ENCODE measurements at regions not wholly inside any gene's neighbourhood (a gene's known extent, or its start where the extent isn't known, plus 50 kb on each side); places are given as distances from the start of the nearest gene placed in this dataset.

DNA sequence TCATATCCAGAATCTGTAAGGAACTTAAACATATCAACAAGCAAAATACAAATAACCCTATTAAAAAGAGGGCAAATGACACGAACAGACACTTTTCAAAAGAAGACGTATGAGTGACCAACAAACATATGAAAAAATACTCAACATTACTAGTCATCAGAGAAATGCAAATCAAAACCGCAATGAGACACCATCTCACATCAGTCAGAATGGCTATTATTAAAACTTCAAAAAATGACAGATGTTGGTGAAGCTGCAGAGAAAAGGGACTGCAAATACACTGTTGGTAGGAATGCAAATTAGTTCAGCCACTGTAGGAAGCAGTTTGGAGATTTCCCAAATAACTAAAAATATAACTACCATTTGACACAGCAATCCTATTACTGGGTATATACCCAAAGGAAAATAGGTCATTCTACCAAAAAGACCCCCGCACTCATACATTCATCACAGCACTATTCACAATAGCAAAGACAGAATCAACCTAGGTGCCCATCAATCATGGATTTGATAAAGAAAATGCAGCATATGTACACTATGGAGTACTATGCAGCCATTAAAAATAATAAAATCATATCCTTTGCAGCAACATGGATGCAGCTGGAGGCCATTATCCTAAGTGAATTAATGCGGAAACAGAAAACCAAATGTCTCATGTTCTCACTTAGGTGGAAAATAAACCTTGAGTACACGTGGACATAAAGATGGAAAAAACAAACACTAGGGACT, 230.1 kb upstream of the RAB4A start:
- no peak for DNase-seq

DNA sequence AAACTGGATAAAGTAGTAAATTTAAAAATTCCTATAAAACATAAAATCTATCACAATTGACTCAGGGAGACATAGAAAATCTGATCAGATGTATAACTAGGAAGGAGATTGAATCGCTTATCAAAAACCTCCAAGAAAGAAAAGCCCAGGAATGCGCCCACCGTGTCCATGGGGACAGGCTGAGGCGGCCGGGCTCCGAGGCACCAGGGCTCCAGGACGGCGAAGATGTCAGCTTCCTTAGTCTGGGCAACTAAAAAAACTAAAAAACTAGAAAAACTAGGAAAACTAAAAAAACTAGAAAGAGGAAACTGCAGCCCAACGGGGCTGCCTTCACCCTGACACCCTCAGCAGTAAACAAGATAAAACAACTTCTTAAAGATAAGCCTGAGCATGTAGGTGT, 229.0 kb upstream of the RAB4A start:
- no peak for DNase-seq

DNA sequence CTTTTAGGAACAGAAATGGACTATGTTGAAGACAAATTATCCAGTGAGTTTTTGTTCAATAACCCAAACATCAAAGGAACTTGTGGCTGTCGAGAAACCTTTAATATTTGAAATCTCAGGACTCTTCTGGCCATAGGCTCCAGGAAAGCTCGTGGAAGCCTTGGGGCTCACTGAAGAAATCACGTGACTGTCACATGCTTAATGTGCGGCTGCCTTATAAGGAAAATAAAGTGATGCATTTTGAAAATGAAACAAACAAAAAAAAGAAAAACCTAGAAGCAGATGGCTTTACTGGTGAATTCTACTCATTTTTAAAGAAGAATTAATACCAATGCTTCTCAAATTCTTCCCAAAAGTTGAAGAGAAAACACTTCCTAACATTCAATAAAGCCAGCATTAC, 228.4 kb upstream of the RAB4A start:
- no peak for DNase-seq

DNA sequence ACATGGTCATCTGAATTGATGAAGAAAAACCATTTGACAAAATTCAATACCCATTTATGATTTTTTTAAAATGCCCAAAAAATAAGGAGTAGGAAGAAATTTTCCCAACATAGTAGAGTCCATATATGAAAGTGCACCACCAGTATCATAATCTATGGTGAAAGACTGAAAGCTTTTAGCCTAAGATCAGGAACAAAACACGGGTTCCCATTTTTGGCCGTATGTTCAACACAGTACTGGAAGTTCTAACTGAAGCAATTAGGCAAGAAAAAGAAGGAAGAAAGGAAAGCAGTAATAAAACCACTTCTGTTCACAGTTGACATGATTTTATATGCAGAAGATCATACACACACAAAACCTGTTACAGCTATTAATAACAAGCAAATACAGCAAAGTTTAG, 227.8 kb upstream of the RAB4A start:
- no peak for DNase-seq

DNA sequence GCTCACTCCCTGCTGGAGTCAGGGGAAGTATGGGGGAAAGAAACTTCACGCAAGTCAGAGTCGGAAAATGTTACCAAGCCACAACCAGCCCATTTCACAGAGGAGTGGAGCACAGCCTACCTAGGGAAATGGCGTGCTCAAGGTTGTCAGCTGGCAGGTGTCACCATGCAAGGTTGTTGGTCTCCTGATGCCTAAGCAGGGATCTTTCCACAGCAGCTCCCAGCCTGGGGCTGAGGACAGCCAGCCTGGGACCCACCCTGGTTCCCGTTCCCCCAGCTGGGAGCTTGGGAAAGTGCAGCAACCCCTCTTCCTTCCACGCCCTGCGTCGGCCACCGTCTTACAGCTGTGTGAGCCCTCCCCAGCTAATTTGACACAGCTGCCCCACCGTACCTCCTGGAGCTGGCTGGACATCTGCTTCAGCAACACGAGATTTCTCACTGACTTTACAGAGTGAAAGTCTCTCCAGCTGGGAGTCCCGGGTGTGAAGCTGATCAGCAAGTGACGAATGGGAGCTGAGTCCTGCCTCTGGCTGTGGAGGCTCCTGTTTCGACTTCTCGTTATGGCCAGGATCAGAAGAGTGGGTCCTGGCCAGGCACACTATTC, 224.6 kb upstream of the RAB4A start:
- DNase-seq: peak; percentile 23

DNA sequence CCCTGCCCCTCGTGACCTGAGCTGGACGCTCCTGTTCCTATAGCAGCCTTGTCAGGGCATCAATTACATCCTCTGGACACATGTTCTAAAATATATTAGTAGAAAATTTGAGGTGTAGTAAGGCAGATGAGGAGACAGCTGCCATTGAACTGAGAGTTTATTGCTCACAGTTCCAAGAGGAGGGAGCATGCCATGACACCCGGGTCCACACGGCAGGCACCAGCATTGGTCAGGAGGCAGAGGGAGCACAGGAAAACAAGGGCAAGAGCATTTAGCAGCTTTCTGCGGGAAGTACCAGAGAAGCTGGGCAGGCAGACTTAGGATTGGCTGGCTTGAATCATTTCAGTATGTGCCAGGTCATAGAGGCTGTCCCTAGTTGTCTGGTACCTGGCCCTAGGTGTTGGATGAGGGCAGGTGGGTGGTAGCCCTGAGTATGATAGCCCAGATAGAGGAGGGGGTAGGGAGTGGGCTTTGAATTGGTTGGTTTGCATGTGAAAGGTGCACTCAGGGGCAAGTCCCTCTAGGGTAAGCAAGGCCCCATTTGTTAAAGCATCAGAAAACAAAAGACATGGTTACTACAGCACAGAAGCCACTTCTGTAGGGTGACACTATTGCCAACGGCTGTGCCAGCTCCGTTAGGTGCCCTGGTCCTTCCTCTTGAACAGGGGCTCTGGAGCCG, 223.6 kb upstream of the RAB4A start:
- no peak for DNase-seq

DNA sequence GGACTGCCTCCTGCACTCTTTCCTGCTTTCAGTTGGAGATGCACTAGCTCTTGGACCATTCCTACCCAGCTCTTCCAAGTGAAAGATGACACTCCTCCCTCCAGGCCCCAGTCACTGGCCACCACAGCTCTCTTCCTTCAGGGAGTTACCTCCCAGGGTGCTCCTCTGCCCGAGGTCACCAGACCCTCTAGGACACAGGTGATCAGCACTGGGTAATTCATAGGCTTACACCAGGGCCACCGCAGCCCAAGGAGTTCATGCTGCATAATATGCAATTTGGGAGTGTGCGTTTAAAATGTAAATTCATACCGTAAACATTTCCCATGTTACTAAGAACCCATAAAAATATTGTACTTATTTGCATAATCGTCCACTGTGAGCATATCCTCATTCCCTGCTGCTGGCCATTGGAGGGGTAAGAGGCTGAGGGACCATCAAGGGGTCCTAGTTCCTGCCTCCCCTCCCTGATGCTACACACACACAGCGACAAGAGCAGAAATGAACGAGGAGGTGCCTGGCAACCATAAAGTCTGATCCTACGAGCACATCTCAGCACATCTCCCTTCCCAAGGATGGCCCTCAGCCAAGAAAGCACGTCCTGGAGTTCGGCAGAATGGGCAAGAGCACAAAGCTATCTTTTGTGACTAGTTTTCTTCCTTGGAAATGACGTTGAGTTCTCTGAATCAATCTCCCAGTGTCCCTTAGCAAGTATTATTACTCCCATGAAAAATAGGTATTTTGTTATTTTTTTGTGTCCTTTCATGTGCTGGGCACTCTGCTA, 222.9 kb upstream of the RAB4A start:
- DNase-seq: no peak

DNA sequence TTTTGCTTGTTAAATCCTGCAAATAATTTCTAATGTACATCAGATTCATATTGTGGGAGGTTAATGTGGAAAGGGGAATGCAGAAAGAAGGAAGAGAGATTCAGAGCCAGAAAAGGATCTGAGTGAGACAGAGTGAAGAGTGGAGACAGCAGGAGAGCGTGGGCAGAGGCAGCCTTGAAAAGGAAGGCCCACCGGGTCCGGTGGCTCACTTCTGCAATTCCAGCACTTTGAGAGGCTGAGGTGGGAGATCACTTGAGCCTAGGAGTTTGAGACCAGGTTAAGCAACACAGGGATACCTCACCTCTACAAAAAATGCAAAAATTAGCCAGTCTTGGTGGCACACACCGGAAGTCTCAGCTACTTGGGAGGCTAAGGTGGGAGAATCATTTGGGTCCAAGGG, 222.0 kb upstream of the RAB4A start:
- DNase-seq: no peak

DNA sequence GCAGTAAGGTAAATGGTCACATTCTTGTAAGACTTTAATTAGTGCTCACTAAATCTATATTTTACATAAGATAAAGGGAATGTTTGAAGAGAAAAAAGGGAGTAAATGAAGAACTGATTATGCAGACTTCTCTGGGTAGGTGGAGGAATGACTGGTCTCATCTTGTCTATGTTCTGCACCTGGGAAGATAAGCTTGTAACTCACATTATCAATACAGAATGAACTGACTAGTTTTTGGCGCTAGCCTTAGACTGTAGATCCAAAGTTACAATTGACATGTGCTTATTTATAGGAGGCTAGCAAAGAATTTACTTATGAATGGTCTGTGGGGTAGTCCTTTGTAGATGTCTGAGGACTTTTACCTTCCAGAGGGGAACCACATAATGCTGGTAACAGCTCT, 214.9 kb upstream of the RAB4A start:
- no peak for DNase-seq

DNA sequence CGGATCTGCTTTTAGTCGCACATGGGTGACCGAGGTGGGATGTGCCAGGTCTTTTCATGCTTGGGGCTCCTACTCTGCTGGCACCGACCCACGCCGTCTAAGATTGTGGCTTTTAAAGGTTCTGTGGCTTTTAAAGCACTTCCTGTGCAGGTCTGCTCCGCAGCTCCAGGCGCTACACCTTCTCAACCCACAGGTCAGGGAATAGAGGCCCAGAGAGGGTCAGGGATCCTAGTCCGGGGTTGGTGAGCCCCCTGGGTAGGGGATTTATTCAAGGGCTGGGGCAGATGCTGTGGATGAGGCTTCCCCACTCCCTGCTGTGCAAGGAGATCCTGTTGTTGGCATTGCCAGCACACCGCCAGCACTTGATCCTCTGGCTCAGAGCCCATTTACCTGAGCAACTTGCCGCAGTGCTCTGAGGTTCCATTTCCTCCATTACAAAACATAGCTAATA, 212.8 kb upstream of the RAB4A start:
- DNase-seq: peak; percentile 96

DNA sequence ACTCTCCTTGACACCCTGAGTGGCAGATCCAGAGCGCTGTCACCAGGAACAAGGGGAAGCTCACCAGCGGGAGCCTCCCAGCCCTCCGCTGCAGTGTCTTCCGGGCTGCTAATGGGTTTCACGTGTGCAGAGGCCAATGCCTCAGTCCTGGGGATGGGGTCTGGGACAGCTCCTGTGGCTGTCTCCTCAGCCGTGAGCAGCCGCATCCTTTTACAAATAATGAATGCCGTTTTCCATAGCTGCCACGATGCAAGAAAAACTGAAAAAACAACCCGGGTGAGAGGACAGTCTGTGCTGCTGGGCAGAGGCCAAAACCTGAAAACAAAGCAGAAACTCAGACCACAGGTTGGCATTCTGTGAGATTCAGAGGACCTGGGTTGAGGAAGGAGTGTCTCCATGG, 212.2 kb upstream of the RAB4A start:
- DNase-seq: peak; percentile 79

DNA sequence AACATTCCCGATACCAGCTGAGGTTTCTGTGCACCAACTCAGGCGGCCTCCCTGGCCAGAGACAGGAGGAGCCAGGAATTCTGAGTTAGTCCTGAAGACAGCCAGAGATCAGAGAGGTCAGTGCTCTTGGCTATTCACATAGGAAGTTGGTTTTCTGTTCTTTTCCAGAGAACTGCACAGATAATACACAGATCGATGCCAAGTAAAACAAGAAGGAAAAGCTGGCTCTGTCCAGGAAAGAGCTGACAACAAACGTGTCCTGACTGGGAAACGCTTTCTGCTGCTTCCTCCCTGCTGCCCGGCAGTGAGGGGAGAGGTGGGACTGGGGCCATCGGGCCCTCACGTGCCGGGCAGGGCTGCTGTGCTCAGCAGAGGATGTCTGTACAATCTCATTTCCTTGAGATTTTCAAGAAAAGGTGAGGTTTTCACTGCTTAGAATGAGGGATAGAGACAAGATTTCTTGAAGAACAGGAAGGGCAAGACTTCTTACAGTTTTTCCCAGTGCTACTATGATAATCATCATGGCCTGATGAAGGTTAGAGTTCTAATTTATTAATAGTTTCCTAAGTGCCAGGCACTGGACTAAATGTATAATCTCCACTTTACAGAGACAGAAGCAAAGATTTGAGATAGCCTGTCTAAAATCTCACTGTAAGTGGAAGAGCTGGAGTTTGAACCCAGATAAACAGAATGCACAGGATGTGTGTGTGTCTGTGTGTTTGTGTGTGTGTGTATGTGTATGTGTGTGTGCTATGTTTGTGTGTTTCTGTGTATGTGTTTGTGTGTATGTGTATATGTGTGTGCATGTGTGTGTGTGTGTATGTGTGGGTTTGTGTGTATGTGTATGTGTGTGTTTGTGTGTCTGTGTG, 211.0 kb upstream of the RAB4A start:
- DNase-seq: no peak

DNA sequence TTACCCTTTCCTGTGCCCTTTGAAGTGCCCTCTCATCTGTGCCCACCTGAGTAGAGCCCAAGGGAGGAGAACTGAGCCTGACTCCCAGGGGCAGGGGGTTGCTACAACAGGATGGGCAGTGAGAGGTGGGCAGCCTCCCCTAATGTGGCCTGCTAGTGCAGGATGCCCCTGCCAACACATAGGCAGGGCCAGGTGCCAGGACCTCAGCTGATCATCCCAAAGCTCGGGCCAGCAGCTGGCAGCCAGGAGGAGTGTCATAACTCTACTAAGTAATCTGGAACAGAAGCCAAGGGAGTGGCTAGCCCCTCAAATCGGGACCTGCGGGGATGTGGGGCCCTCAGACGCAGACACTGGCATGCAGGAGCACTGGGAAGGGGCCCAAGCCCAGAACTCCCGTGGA, 208.8 kb upstream of the RAB4A start:
- DNase-seq: no peak

DNA sequence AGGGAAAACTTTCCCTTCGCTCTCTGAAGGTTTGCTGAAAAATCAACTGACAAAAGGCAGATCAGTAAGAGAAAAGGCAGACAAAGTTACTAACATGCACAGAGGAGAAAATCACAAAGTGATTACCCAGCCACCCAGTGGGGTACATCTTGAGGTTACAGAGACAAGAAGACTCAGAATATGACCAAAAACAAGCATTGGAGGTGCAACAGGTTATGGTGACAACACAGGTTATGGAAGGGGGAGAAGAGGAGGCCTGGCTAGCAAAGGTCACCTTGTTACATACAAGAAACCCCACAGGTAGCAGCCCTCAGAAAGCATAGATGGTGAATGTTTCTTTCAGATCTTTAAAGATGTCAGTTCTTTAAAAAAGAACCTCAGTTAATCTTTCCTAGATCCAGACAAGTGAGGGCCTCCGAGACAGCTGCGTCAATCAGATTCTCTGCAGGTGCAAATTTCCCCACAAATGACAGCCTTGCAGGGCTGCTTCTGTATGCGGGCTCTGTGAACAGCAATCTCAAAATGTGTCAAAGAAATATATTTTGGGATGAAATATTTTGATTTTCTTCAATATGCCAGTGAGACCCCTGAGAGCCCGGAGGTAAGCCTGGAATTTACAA, 207.6 kb upstream of the RAB4A start:
- DNase-seq: no peak

DNA sequence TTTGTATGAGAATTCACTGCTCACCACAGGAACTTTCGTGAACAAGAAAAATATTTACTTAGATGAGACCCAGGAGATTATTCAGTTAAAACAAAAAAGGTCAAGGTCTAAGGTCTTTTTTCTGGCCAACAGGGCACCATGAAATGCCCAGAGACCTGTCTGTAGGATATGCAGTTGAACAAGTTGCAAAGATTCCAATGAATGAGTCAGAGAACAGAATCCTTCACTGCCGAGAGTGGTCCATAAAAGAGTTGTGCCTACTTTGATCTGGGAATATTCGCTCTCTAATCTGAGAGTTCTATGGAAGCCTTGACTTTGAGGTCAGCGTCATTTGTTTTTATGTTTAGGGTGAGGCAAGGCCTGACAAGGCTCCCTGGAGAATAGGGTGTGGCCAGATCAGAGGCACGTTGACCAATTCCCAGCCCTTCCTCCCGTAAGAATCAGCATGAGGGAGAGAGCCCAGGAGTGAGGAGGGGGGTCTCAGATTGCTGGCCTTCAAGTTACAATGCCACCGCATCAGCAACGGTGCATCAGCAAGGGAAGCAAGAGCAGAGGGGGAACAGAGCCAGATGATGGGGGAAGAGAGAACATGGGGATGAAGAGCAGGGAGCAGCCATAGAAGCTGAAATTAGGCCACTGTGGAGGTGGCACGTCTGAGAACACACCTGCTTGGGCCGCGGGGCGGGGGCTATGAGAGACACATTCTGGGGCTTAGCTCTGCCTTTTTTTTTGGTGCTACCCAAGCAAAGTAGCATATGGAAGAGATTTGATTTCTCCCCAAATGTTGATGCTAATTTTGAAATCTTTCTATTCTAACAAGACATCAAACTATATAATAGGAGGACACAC, 206.4 kb upstream of the RAB4A start:
- no peak for DNase-seq

DNA sequence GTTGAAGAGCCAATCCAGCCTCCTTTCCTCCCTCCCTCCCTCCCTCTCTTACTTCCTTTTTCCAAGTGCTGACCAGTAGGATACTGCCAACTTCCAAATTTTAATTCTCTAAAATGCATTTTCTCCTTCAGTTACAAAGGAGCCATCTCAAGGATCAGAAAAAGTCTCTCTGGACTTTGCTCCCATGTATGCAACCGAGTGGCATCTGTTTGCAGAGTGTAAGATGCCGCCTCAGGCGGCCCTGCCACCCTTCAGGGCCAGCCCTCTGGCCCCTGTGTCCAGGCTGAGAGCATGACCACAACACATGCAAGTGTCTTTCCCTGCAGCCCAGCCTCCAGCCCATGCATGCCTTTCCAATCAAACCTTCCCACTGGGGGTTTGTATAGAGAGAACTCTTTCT, 205.3 kb upstream of the RAB4A start:
- no peak for DNase-seq

DNA sequence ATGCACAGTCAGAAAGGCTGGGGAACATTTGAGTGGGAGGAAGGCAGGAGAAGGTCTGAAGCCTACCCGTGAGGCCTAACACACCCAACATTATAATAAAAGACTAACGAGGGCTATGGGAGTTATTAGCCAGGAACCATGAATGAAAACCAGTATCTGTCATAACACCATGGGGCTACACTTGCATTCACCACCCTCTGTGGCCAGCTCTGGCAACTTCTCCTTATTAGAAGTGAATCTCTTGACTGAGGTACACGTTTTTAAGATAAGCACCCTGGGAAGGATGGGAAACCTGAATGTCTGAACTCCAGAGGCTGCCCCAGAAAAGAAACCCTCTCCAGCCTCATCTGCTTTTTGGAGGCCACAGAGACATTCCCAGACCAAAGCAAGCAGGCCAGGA, 204.3 kb upstream of the RAB4A start:
- no peak for DNase-seq

DNA sequence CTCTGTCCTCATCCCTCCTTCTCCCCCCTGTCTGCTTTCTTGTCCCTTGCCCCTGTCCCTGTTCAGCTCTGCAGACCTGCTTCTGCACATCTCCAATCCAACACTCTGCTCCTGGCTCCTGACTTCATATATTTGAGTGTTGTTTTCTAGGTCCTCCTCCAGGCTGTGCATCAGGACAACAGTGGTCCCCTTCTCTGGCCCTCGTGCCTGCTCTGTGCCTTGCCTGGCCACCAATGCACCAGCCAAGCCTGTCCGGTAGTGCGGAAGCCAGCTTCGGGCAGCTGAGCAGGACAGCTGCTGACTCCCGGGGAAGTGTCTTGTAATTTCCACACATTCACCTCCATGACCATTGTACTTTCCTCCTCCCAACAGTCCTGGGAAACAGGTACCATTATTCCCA, 203.4 kb upstream of the RAB4A start:
- no peak for DNase-seq

DNA sequence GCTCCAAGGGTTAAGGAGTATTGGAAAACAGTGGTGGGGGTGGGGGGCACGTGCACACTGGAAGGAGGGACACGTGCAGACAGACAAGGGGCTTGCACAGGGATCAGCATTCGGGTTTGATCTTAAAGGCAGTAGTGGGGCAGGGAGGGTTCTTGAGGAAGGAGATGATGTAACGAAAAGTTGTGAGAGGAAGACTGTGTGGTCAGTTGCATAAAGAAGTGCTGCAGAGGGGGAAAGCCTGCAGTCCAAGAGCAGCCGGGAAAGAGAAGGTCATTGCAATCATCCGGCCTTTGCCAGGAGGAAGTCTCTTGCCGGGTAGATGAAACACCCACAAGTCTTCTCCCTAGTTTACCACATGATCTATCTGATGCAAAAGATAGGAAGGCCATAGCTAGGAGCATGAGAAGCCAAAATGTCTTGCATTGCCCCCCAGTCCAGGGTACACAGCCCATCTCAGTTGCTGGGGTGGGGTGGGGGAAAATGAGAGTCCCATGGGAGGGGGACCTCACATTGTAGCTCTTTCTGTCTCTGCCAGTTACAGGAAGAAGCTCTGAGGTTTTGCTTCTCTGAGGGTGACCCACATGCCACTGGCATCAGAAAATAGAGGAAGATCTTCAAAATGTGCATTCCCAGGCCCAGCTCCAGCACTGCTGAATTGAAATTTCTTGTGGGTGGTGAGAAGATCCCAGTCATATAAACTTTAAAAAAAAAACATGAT, 202.5 kb upstream of the RAB4A start:
- no peak for DNase-seq

DNA sequence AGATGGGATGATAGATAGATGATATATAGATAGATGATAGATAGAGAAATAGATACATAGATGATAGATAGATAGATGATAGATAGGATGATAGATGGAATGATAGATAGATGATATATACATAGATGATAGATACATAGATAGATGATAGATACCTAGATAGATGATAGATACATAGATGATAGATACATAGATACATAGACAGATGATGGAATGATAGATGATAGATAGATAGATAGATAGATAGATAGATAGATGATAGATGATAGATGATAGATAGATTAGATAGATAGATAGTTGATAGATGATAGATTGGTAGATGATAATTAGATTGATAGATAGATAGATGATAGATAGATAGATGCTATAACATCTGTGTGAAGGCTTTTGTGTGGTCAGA, 201.7 kb upstream of the RAB4A start:
- DNase-seq: no peak

All from RPMI8226 (cell line).